ENCODE measurements at regions not wholly inside any gene's neighbourhood (a gene's known extent, or its start where the extent isn't known, plus 50 kb on each side); places are given as distances from the start of the nearest gene placed in this dataset.

DNA sequence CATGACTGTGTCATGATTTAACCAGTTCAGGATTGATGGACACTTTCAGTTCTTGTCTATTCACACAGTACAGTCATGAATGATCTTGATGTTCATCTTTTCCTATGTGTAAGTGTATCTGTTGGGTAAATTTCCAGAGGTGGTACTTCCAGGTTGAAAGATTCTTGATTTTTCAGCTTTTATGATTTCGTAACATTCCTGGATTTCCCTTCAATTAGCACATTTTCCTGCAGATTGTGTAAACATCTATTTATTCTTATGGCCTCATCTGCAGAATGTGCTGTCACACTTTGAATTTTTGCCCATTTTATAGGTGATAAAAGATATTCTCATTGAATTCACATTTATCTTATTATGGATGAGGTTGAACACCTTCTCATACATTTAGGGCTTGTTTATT is 222.0 kb upstream of the FOXQ1 start:
- TF ChIP-seq, protein P1, sequence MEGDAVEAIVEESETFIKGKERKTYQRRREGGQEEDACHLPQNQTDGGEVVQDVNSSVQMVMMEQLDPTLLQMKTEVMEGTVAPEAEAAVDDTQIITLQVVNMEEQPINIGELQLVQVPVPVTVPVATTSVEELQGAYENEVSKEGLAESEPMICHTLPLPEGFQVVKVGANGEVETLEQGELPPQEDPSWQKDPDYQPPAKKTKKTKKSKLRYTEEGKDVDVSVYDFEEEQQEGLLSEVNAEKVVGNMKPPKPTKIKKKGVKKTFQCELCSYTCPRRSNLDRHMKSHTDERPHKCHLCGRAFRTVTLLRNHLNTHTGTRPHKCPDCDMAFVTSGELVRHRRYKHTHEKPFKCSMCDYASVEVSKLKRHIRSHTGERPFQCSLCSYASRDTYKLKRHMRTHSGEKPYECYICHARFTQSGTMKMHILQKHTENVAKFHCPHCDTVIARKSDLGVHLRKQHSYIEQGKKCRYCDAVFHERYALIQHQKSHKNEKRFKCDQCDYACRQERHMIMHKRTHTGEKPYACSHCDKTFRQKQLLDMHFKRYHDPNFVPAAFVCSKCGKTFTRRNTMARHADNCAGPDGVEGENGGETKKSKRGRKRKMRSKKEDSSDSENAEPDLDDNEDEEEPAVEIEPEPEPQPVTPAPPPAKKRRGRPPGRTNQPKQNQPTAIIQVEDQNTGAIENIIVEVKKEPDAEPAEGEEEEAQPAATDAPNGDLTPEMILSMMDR (IDR thresholded peaks at IDR 0.05; ENCODE audit: poor library complexity), result no peak
- TF ChIP-seq EZH2 (IDR thresholded peaks at IDR 0.05; ENCODE audit: borderline replicate concordance) (no peak), EZH2phosphoT487 (IDR thresholded peaks at IDR 0.05; ENCODE audit: low read depth, severe bottlenecking, unreplicated experiment) (no peak)

Measured in hepatocyte (in vitro differentiated cells).